CD14-positive monocyte (primary cell): ENCODE measurements at regions not wholly inside any gene's neighbourhood (a gene's known extent, or its start where the extent isn't known, plus 50 kb on each side); places are given as distances from the start of the nearest gene placed in this dataset.

Experiments used
- DNase-seq, 3 donors: peaks; one replicate each; pipeline ENCODE4 v3.0.0-alpha.2; 2011 to 2022
- H2AFZ ChIP-seq: 2 replicates; pipeline ENCODE4 v1.6.0; 2012; ENCODE audit warnings: mild to moderate bottlenecking, low read depth, low read length, inconsistent platforms; ENCODE audit not compliant: insufficient read depth, poor library complexity, severe bottlenecking
- H3K27ac ChIP-seq, 2 donors: 1 replicate in 1 of 2; 2 replicates in 1 of 2; pipeline ENCODE4 v1.5.1; 2012 to 2013; ENCODE audit warnings: low read length in 2 of 2, control low read depth in 1 of 2, inconsistent platforms in 1 of 2, low read depth in 1 of 2, mild to moderate bottlenecking in 1 of 2
- H3K27me3 ChIP-seq, 2 donors: one replicate each; pipeline versions ENCODE4 v1.6.0 to v1.6.1; 2011 to 2013; ENCODE audit warnings: low read length in 2 of 2; ENCODE audit not compliant: control insufficient read depth in 2 of 2, insufficient read depth in 2 of 2
- H3K36me3 ChIP-seq, 2 donors: replicated peaks in 1 of 2; 1 replicate in 1 of 2; 2 replicates in 1 of 2; pipeline versions ENCODE4 v1.5.1 to v1.6.1; 2012 to 2013; ENCODE audit warnings: low read length in 2 of 2, control low read depth in 1 of 2, inconsistent platforms in 1 of 2, mild to moderate bottlenecking in 1 of 2; ENCODE audit not compliant: insufficient read depth in 2 of 2, control insufficient read depth in 1 of 2
- H3K4me1 ChIP-seq, 2 donors: 1 replicate in 1 of 2; 2 replicates in 1 of 2; pipeline versions ENCODE4 v1.5.1 to v1.6.1; 2012 to 2013; ENCODE audit warnings: low read length in 2 of 2, control low read depth in 1 of 2, inconsistent platforms in 1 of 2, mild to moderate bottlenecking in 1 of 2, moderate library complexity in 1 of 2; ENCODE audit not compliant: insufficient read depth in 2 of 2, control insufficient read depth in 1 of 2
- H3K4me2 ChIP-seq: replicated peaks from 2 replicates; pipeline ENCODE3; 2012; ENCODE audit warnings: low read length, moderate library complexity, mild to moderate bottlenecking; ENCODE audit not compliant: poor library complexity, severe bottlenecking; ENCODE audit errors: extremely low read depth
- H3K4me3 ChIP-seq, 3 experiments: fragments of 200-600 bp in 1 of 3; sonication (generic) in 1 of 3; replicated peaks in 1 of 3; 1 replicate in 2 of 3; 2 replicates in 1 of 3; pipeline ENCODE4 v1.5.1; 2011 to 2013; ENCODE audit warnings: low read length in 3 of 3, mild to moderate bottlenecking in 3 of 3, control low read depth in 2 of 3, low read depth in 2 of 3, inconsistent platforms in 1 of 3, moderate library complexity in 1 of 3
- H3K79me2 ChIP-seq: 2 replicates; pipeline ENCODE4 v1.6.0; 2012; ENCODE audit warnings: mild to moderate bottlenecking, control low read depth, inconsistent platforms, low read length, moderate library complexity; ENCODE audit not compliant: insufficient read depth
- H3K9ac ChIP-seq: 2 replicates; pipeline ENCODE4 v1.6.0; 2017; ENCODE audit warnings: low read length, mild to moderate bottlenecking; ENCODE audit not compliant: insufficient read depth, poor library complexity, severe bottlenecking
- H3K9me3 ChIP-seq, 2 donors: replicated peaks in 1 of 2; 1 replicate in 1 of 2; 2 replicates in 1 of 2; pipeline versions ENCODE4 v1.5.1 to v1.6.1; 2012 to 2013; ENCODE audit warnings: low read length in 2 of 2, control low read depth in 1 of 2; ENCODE audit not compliant: control insufficient read depth in 1 of 2, insufficient read depth in 1 of 2
- H4K20me1 ChIP-seq: 2 replicates; pipeline ENCODE4 v1.6.0; 2012; ENCODE audit warnings: mild to moderate bottlenecking, low read length, control low read depth, moderate library complexity; ENCODE audit not compliant: insufficient read depth
- H3K27ac Mint-ChIP-seq, 7 donors: one replicate each; pipeline ENCODE4 v1.8.0; 2020; ENCODE audit warnings: mild to moderate bottlenecking in 7 of 7, mixed read lengths in 7 of 7, moderate library complexity in 6 of 7, inconsistent platforms in 2 of 7
- H3K27me3 Mint-ChIP-seq, 3 donors: one replicate each; pipeline ENCODE4 v1.8.0; 2021 to 2022; ENCODE audit warnings: low read depth in 3 of 3, mild to moderate bottlenecking in 3 of 3, mixed read lengths in 3 of 3, moderate library complexity in 3 of 3, inconsistent platforms in 1 of 3
- H3K36me3 Mint-ChIP-seq, 2 donors: one replicate each; pipeline ENCODE4 v1.8.0; 2020; ENCODE audit warnings: mixed read lengths in 2 of 2, inconsistent platforms in 1 of 2, mild to moderate bottlenecking in 1 of 2
- H3K4me1 Mint-ChIP-seq: one replicate; pipeline ENCODE4 v1.8.0; 2020; ENCODE audit warnings: mild to moderate bottlenecking, mixed read lengths
- H3K4me3 Mint-ChIP-seq, 2 donors: one replicate each; pipeline ENCODE4 v1.8.0; 2020; ENCODE audit warnings: mild to moderate bottlenecking in 2 of 2, mixed read lengths in 2 of 2, moderate library complexity in 1 of 2
- H3K9me3 Mint-ChIP-seq, 7 donors: one replicate each; pipeline ENCODE4 v1.8.0; 2020 to 2022; ENCODE audit warnings: mixed read lengths in 7 of 7, mild to moderate bottlenecking in 6 of 7, moderate library complexity in 6 of 7, inconsistent platforms in 2 of 7
- CTCF ChIP-seq: fragments of 200-600 bp; IDR thresholded peaks from one replicate; pipeline ENCODE4 v1.8.0; 2022; ENCODE audit warnings: antibody characterized with exemption, mild to moderate bottlenecking
- WGBS: methylation state at CpG from one replicate; pipeline ENCODE4 v1.1.5; 2013; ENCODE audit warnings: missing lambda C conversion rate; ENCODE audit not compliant: insufficient coverage; 5-methylcytosine and 5-hydroxymethylcytosine counted together
- intact Hi-C, 2 donors: fragments of 100-400 bp; cut with micrococcal nuclease; formaldehyde crosslinking; loops; one replicate each; pipeline versions ENCODE4 v1.15.0 to v1.15.1; 2023

- no peak overlapping the region for H3K4me3 Mint-ChIP-seq
These were observed 502.3 kb upstream of the KLHL29 start for GRCh38 chr2:22882643-22883042.

GRCh38 chr2:22883054-22883453, 501.9 kb upstream of the KLHL29 start:
- no peaks in the 10 kb centered on the region for H3K27me3 ChIP-seq
- no peak overlapping the region for H3K9ac ChIP-seq
- H3K36me3 ChIP-seq, result no peaks in the 10 kb centered on the region
- H3K9me3 Mint-ChIP-seq, result peaks cover 0 to 7% (median 2%) of the 10 kb centered on the region in 7 donors
- H3K4me2 ChIP-seq, result no peak overlapping the region
- H3K4me1 Mint-ChIP-seq, result no peaks in the 10 kb centered on the region
- H4K20me1 ChIP-seq, result no peaks in the 10 kb centered on the region
- H3K79me2 ChIP-seq, result no peaks in the 10 kb centered on the region
- H3K27ac ChIP-seq, result no peak overlapping the region
- peaks cover 0 to 1% (median 0%) of the 10 kb centered on the region in 3 donors for H3K27me3 Mint-ChIP-seq
- no peak overlapping the region for H3K4me3 ChIP-seq
- H3K9me3 ChIP-seq, result no peaks in the 10 kb centered on the region
- TF ChIP-seq CTCF, result no peak
- no peak for DNase-seq
- no peak overlapping the region for H2AFZ ChIP-seq
- no peak overlapping the region for H3K27ac Mint-ChIP-seq
- no peak overlapping the region for H3K4me3 Mint-ChIP-seq
- 76% methylated on average over 4 of the region's 5 CpGs for WGBS
- intact Hi-C loops, result no loop called here
- no peaks in the 10 kb centered on the region for H3K4me1 ChIP-seq
- H3K36me3 Mint-ChIP-seq, result no peaks in the 10 kb centered on the region

More at GRCh38 chr2:22882643-22883042, 502.3 kb upstream of the KLHL29 start:
- no peaks in the 10 kb centered on the region for H3K4me1 ChIP-seq
- H3K9me3 ChIP-seq, result no peaks in the 10 kb centered on the region
- Mint-ChIP-seq H3K9me3 (peaks cover 0 to 6% (median 2%) of the 10 kb centered on the region in 7 donors), H3K27ac (no peak overlapping the region), H3K36me3 (no peaks in the 10 kb centered on the region), H3K4me1 (no peaks in the 10 kb centered on the region), H3K27me3 (peaks cover 0 to 1% (median 0%) of the 10 kb centered on the region in 3 donors)
- H4K20me1 ChIP-seq, result no peaks in the 10 kb centered on the region
- no peak overlapping the region for H2AFZ ChIP-seq
- no peak for TF ChIP-seq CTCF
- H3K4me3 ChIP-seq, result no peak overlapping the region
- no peak overlapping the region for H3K9ac ChIP-seq
- intact Hi-C loops, result no loop called here
- H3K27me3 ChIP-seq, result no peaks in the 10 kb centered on the region
- H3K79me2 ChIP-seq, result no peaks in the 10 kb centered on the region
- no peak overlapping the region for H3K27ac ChIP-seq
- H3K4me2 ChIP-seq, result no peak overlapping the region
- 70% methylated on average over 1 of the region's 1 CpG for WGBS
- DNase-seq, result no peak
- H3K36me3 ChIP-seq, result no peaks in the 10 kb centered on the region
